ENCODE measurements at regions not wholly inside any gene's neighbourhood (a gene's known extent, or its start where the extent isn't known, plus 50 kb on each side); places are given as distances from the start of the nearest gene placed in this dataset.

- Histone ChIP-seq H2AFZ (ENCODE audit: low read depth, low read length) (no peak overlapping the region), H4K20me1 (ENCODE audit: insufficient read depth) (no peaks in the 10 kb centered on the region), H3K9ac (ENCODE audit: low read length) (no peak overlapping the region), H3K4me3 (ENCODE audit: low read length) (no peak overlapping the region), H3K9me3 (ENCODE audit: low read length) (no peaks in the 10 kb centered on the region), H3F3A (ENCODE audit: insufficient read depth, low read length, poor library complexity, severe bottlenecking) (no peaks in the 10 kb centered on the region), H3K4me2 (ENCODE audit: low read length) (no peak overlapping the region), H3K36me3 (ENCODE audit: insufficient read depth, low read length) (no peaks in the 10 kb centered on the region), H3K79me2 (replicated peaks; ENCODE audit: insufficient read depth, low read length) (no peaks in the 10 kb centered on the region), H3K27me3 (ENCODE audit: insufficient read depth, low read depth, low read length) (no peaks in the 10 kb centered on the region), H3K9me2 (ENCODE audit: insufficient read depth, low read length) (no peaks in the 10 kb centered on the region), H3K27ac (ENCODE audit: low read length) (peak overlapping the region; percentile 76)
- TF ChIP-seq EP300 (conservative IDR thresholded peaks at IDR 0.05; ENCODE audit: poor library complexity, severe bottlenecking): no peak
- TF ChIP-seq MXI1 (conservative IDR thresholded peaks at IDR 0.05; ENCODE audit: poor library complexity, severe bottlenecking): no peak
- TF ChIP-seq REST (IDR thresholded peaks at IDR 0.05; ENCODE audit: borderline replicate concordance): no peak
- no peak for TF ChIP-seq EZH2 (IDR thresholded peaks at IDR 0.05; ENCODE audit: borderline replicate concordance, insufficient read depth, low read length, poor library complexity, severe bottlenecking)
- TF ChIP-seq CTCF (IDR thresholded peaks at IDR 0.05; ENCODE audit: poor library complexity, severe bottlenecking): no peak
- no peak for TF ChIP-seq TAF1 (IDR thresholded peaks at IDR 0.05; ENCODE audit: low read depth)
- no peak for TF ChIP-seq SMC3 (conservative IDR thresholded peaks at IDR 0.05; ENCODE audit: poor library complexity)
- no peak for TF ChIP-seq POLR2AphosphoS5 (IDR thresholded peaks at IDR 0.05)
- no peak for TF ChIP-seq RAD21 (conservative IDR thresholded peaks at IDR 0.05)
Observed at GRCh38 chr5:167063116-167063515, 1228.3 kb upstream of the WWC1 start.

- no peak overlapping the region for H3K4me2 ChIP-seq (ENCODE audit: low read length)
- H3K9ac ChIP-seq (ENCODE audit: low read length): no peak overlapping the region
- TF ChIP-seq EZH2 (IDR thresholded peaks at IDR 0.05; ENCODE audit: borderline replicate concordance, insufficient read depth, low read length, poor library complexity, severe bottlenecking): no peak
- no peak for TF ChIP-seq TAF1 (IDR thresholded peaks at IDR 0.05; ENCODE audit: low read depth)
- TF ChIP-seq EP300 (conservative IDR thresholded peaks at IDR 0.05; ENCODE audit: poor library complexity, severe bottlenecking): no peak
- no peak for TF ChIP-seq MXI1 (conservative IDR thresholded peaks at IDR 0.05; ENCODE audit: poor library complexity, severe bottlenecking)
- TF ChIP-seq CTCF (IDR thresholded peaks at IDR 0.05; ENCODE audit: poor library complexity, severe bottlenecking): no peak
- no peak for TF ChIP-seq SMC3 (conservative IDR thresholded peaks at IDR 0.05; ENCODE audit: poor library complexity)
- TF ChIP-seq POLR2AphosphoS5 (IDR thresholded peaks at IDR 0.05): no peak
- TF ChIP-seq RAD21 (conservative IDR thresholded peaks at IDR 0.05): no peak
- TF ChIP-seq REST (IDR thresholded peaks at IDR 0.05; ENCODE audit: borderline replicate concordance): no peak
- no peaks in the 10 kb centered on the region for H3K9me2 ChIP-seq (ENCODE audit: insufficient read depth, low read length)
- no peaks in the 10 kb centered on the region for H3K27me3 ChIP-seq (ENCODE audit: insufficient read depth, low read depth, low read length)
- no peaks in the 10 kb centered on the region for H3K9me3 ChIP-seq (ENCODE audit: low read length)
- H3K27ac ChIP-seq (ENCODE audit: low read length): no peak overlapping the region
- no peaks in the 10 kb centered on the region for H4K20me1 ChIP-seq (ENCODE audit: insufficient read depth)
- H2AFZ ChIP-seq (ENCODE audit: low read depth, low read length): no peak overlapping the region
- no peaks in the 10 kb centered on the region for H3F3A ChIP-seq (ENCODE audit: insufficient read depth, low read length, poor library complexity, severe bottlenecking)
- H3K79me2 ChIP-seq (replicated peaks; ENCODE audit: insufficient read depth, low read length): no peaks in the 10 kb centered on the region
- H3K4me3 ChIP-seq (ENCODE audit: low read length): no peak overlapping the region
- no peaks in the 10 kb centered on the region for H3K36me3 ChIP-seq (ENCODE audit: insufficient read depth, low read length)
Observed at GRCh38 chr5:167063788-167064187, 1227.7 kb upstream of the WWC1 start.
